OCI-LY3 (cell line): ENCODE measurements at regions not wholly inside any gene's neighbourhood (a gene's known extent, or its start where the extent isn't known, plus 50 kb on each side); places are given as distances from the start of the nearest gene placed in this dataset.

ENCODE experiments used
- CTCF ChIP-seq: fragments of 200-600, 300-600 bp; sonication (generic); IDR thresholded peaks from 2 replicates; pipeline ENCODE4 v1.5.1; 2014; ENCODE audit warnings: antibody characterized with exemption, low read length, low read depth
- EZH2phosphoT487 ChIP-seq: fragments of 200-600 bp; shearing (Covaris generic); IDR thresholded peaks from 2 replicates; pipeline ENCODE4 v1.6.1; 2018; ENCODE audit warnings: antibody characterized with exemption, mixed run types, low read depth

GRCh38 chr15:31265871-31266711 is 60.5 kb upstream of the KLF13 start:
- peak; percentile 37 for TF ChIP-seq CTCF
- TF ChIP-seq EZH2phosphoT487, result no peak
